PC-3 (cell line): ENCODE measurements at regions not wholly inside any gene's neighbourhood (a gene's known extent, or its start where the extent isn't known, plus 50 kb on each side); places are given as distances from the start of the nearest gene placed in this dataset.

Experiments used
- CTCF ChIP-seq: fragments of 300-600 bp; sonication (generic); conservative IDR thresholded peaks from 2 replicates; pipeline ENCODE4 v1.5.1; 2017; ENCODE audit warnings: antibody characterized with exemption, low read depth, mild to moderate bottlenecking, low read length
- EZH2 ChIP-seq: fragments of 300-600 bp; sonication (generic); IDR thresholded peaks from one replicate; pipeline ENCODE4 v1.6.1; 2017; ENCODE audit warnings: antibody characterized with exemption, mild to moderate bottlenecking, low read length; ENCODE audit not compliant: unreplicated experiment

GRCh38 chr12:98343002-98343567 lies 172.3 kb upstream of the TMPO start:
- TF ChIP-seq EZH2 (no peak), CTCF (no peak)
